GM19240 (cell line): ENCODE measurements at regions not wholly inside any gene's neighbourhood (a gene's known extent, or its start where the extent isn't known, plus 50 kb on each side); places are given as distances from the start of the nearest gene placed in this dataset.
"Not testable (repeated sequence)": the region's sequence is repeated elsewhere in the genome, so short reads cannot be mapped to it uniquely, and the experiment has no call there.

Source experiments
- DNase-seq: peaks from one replicate; pipeline ENCODE4 v3.0.0; 2011; ENCODE audit warnings: low spot score; ENCODE audit not compliant: insufficient read length

GRCh38 chr6:138656364-138657064 lies 117.1 kb upstream of the CCDC28A start:
- DNase-seq: no peak

- DNase-seq: no peak
These were observed 116.5 kb upstream of the CCDC28A start for GRCh38 chr6:138657065-138657425.

GRCh38 chr6:138659998-138660397 lies 113.6 kb upstream of the CCDC28A start:
- DNase-seq: no peak

- no peak for DNase-seq
These were observed 111.1 kb upstream of the CCDC28A start for GRCh38 chr6:138662471-138662870.

- DNase-seq: no peak
These were observed 109.7 kb upstream of the CCDC28A start for GRCh38 chr6:138663892-138664291.

GRCh38 chr6:138664745-138665144 lies 108.8 kb upstream of the CCDC28A start:
- no peak for DNase-seq

- DNase-seq: no peak
These were observed 106.9 kb upstream of the CCDC28A start for GRCh38 chr6:138666636-138667035.

GRCh38 chr6:138667408-138667807 lies 106.2 kb upstream of the CCDC28A start:
- DNase-seq: no peak

GRCh38 chr6:138671351-138671750 lies 102.2 kb upstream of the CCDC28A start:
- no peak for DNase-seq

GRCh38 chr6:138673346-138674014 lies 100.1 kb upstream of the CCDC28A start:
- no peak for DNase-seq

GRCh38 chr6:138674444-138674843 lies 99.1 kb upstream of the CCDC28A start:
- DNase-seq: not testable (repeated sequence)

GRCh38 chr6:138677538-138677937 lies 96.0 kb upstream of the CCDC28A start:
- no peak for DNase-seq

GRCh38 chr6:138678168-138678567 lies 95.4 kb upstream of the CCDC28A start:
- no peak for DNase-seq

- DNase-seq: no peak
These were observed 93.5 kb upstream of the CCDC28A start for GRCh38 chr6:138680085-138680484.

- no peak for DNase-seq
These were observed 91.9 kb upstream of the CCDC28A start for GRCh38 chr6:138681627-138682026.

- DNase-seq: no peak
These were observed 90.7 kb upstream of the CCDC28A start for GRCh38 chr6:138682704-138683527.

GRCh38 chr6:138685257-138685656 lies 88.3 kb upstream of the CCDC28A start:
- no peak for DNase-seq

- no peak for DNase-seq
These were observed 87.8 kb upstream of the CCDC28A start for GRCh38 chr6:138685781-138686180.

- no peak for DNase-seq
These were observed 85.0 kb upstream of the CCDC28A start for GRCh38 chr6:138688580-138688979.

GRCh38 chr6:138689849-138690248 lies 83.7 kb upstream of the CCDC28A start:
- DNase-seq: no peak

- DNase-seq: no peak
These were observed 82.5 kb upstream of the CCDC28A start for GRCh38 chr6:138690975-138691594.

- DNase-seq: no peak
These were observed 81.9 kb upstream of the CCDC28A start for GRCh38 chr6:138691595-138692057.
